HCT116 (cell line): ENCODE measurements at regions not wholly inside any gene's neighbourhood (a gene's known extent, or its start where the extent isn't known, plus 50 kb on each side); places are given as distances from the start of the nearest gene placed in this dataset.

Experiments
- ATAC-seq: fragments of 200-7000 bp; cut with Tn5 transposase; 2 replicates; pipeline ENCODE4 v1.9.1; 2020; ENCODE audit warnings: mild to moderate bottlenecking, moderate library complexity
- BruUV-seq: library from RNA; stranded (reverse); fragments of 400-500 nt; replicated peaks from 2 replicates; lab custom pipeline; 2021; lab: Mats Ljungman, UMichigan
- CTCF ChIA-PET: fragments of 300-600 bp; sonication (Branson Sonifier 250); formaldehyde crosslinking; loops from one replicate; lab custom pipeline; 2021; ENCODE audit warnings: antibody characterized with exemption; lab: Charles Lee
- POLR2A ChIA-PET: fragments of 300-600, 350-600 bp; sonication (Branson Sonifier 250); formaldehyde crosslinking; loops from one replicate; lab custom pipeline; 2021; ENCODE audit warnings: antibody characterized with exemption; lab: Charles Lee
- RAD21 ChIA-PET, 2 experiments: fragments of 300-600 bp; sonication (Branson Sonifier 250); formaldehyde crosslinking; loops; one replicate each; lab custom pipeline; 2023; ENCODE audit warnings: low total read pairs in 2 of 2; ENCODE audit not compliant: uncharacterized antibody in 2 of 2, unreplicated experiment in 2 of 2, low non-redundant PET in 1 of 2; lab: Charles Lee
- DNase-seq: peaks from one replicate; pipeline ENCODE4 v3.0.0-alpha.2; 2010; ENCODE audit warnings: low read depth, low spot score
- H2AFZ ChIP-seq: fragments of 200-600 bp; shearing (Covaris generic), sonication (generic); 2 replicates; pipeline ENCODE4 v1.6.1; 2017; ENCODE audit warnings: low read depth, mixed run types, mixed read lengths, antibody characterized with exemption, low read length; ENCODE audit not compliant: poor library complexity, severe bottlenecking
- H3K27ac ChIP-seq: 2 replicates; pipeline ENCODE4 v1.5.1; 2012; ENCODE audit warnings: low read depth, low read length
- H3K27me3 ChIP-seq: fragments of 200-600 bp; sonication (generic); 2 replicates; pipeline ENCODE4 v1.6.1; 2016; ENCODE audit warnings: mixed run types, low read length, mixed read lengths; ENCODE audit not compliant: insufficient read depth
- H3K36me3 ChIP-seq, 2 experiments: fragments of 200-500 bp in 1 of 2; fragments of 200-600 bp in 1 of 2; sonication (Bioruptor generic) in 1 of 2; sonication (generic) in 1 of 2; 2 replicates each; pipeline versions ENCODE4 v1.5.1 to v1.6.1; 2014 to 2016; ENCODE audit warnings: low read length in 2 of 2, inconsistent platforms in 1 of 2, mixed read lengths in 1 of 2, mixed run types in 1 of 2; ENCODE audit not compliant: insufficient read depth in 2 of 2, control insufficient read depth in 1 of 2
- H3K4me1 ChIP-seq, 2 experiments: fragments of 200-600 bp in 1 of 2; sonication (generic) in 1 of 2; 2 replicates each; pipeline versions ENCODE4 v1.5.1 to v1.6.1; 2012 to 2017; ENCODE audit warnings: low read length in 2 of 2, inconsistent platforms in 1 of 2, mild to moderate bottlenecking in 1 of 2, mixed read lengths in 1 of 2, mixed run types in 1 of 2, moderate library complexity in 1 of 2; ENCODE audit not compliant: insufficient read depth in 2 of 2, control insufficient read depth in 1 of 2
- H3K4me2 ChIP-seq: fragments of 200-600 bp; sonication (generic); 2 replicates; pipeline ENCODE4 v1.6.1; 2017; ENCODE audit warnings: mixed run types, low read length, mixed read lengths
- H3K4me3 ChIP-seq, 2 experiments: fragments of 200-600 bp in 1 of 2; sonication (generic) in 1 of 2; replicated peaks in 1 of 2; 2 replicates each; pipeline ENCODE4 v1.5.1; 2011 to 2016; ENCODE audit warnings: low read length in 2 of 2, control low read depth in 1 of 2, low read depth in 1 of 2, mild to moderate bottlenecking in 1 of 2, mixed read lengths in 1 of 2, mixed run types in 1 of 2
- H3K79me2 ChIP-seq: fragments of 200-600 bp; sonication (generic); 2 replicates; pipeline ENCODE4 v1.6.1; 2017; ENCODE audit warnings: mild to moderate bottlenecking, mixed run types, low read length, moderate library complexity, mixed read lengths; ENCODE audit not compliant: insufficient read depth
- H3K9ac ChIP-seq: fragments of 200-600 bp; sonication (generic); 2 replicates; pipeline ENCODE4 v1.6.1; 2016; ENCODE audit warnings: low read length, mixed read lengths
- H3K9me2 ChIP-seq: fragments of 200-600 bp; sonication (generic), shearing (Covaris generic); 2 replicates; pipeline ENCODE4 v1.6.1; 2017; ENCODE audit warnings: mixed run types, mild to moderate bottlenecking, moderate library complexity; ENCODE audit not compliant: insufficient read depth
- H3K9me3 ChIP-seq, 2 experiments: fragments of 200-500 bp in 1 of 2; fragments of 200-600 bp in 1 of 2; sonication (Bioruptor generic) in 1 of 2; sonication (generic) in 1 of 2; 2 replicates each; pipeline ENCODE4 v1.6.1; 2014 to 2017; ENCODE audit warnings: low read length in 2 of 2, mixed read lengths in 2 of 2, inconsistent platforms in 1 of 2, low read depth in 1 of 2, mild to moderate bottlenecking in 1 of 2, mixed run types in 1 of 2, moderate library complexity in 1 of 2; ENCODE audit not compliant: control insufficient read depth in 1 of 2, insufficient read depth in 1 of 2
- H4K20me1 ChIP-seq: fragments of 200-600 bp; sonication (generic), shearing (Covaris generic); 2 replicates; pipeline ENCODE4 v1.6.1; 2017; ENCODE audit warnings: mixed run types, mild to moderate bottlenecking, moderate library complexity; ENCODE audit not compliant: insufficient read depth
- ATF3 ChIP-seq: IDR thresholded peaks from 2 replicates; pipeline ENCODE4 v1.6.1; 2012
- CBX3 ChIP-seq: IDR thresholded peaks from 2 replicates; pipeline ENCODE4 v1.6.1; 2012; ENCODE audit warnings: low read depth
- CTCF ChIP-seq, 3 experiments: fragments of 200-600 bp in 1 of 3; sonication (generic) in 1 of 3; IDR thresholded peaks in 2 of 3; conservative IDR thresholded peaks in 1 of 3; 2 replicates each; pipeline ENCODE4 v1.5.1; 2012 to 2017; ENCODE audit warnings: low read depth in 2 of 3, low read length in 2 of 3, antibody characterized with exemption in 1 of 3, borderline replicate concordance in 1 of 3, control low read depth in 1 of 3, mild to moderate bottlenecking in 1 of 3, mixed read lengths in 1 of 3, mixed run types in 1 of 3, moderate library complexity in 1 of 3; ENCODE audit not compliant: insufficient read depth in 1 of 3
- EGR1 ChIP-seq: IDR thresholded peaks from 2 replicates; pipeline ENCODE4 v1.6.1; 2012; ENCODE audit warnings: low read depth
- ELF1 ChIP-seq: IDR thresholded peaks from 2 replicates; pipeline ENCODE4 v1.6.1; 2012; ENCODE audit warnings: low read depth, borderline replicate concordance
- EZH2 ChIP-seq: fragments of 200-600 bp; sonication (generic); IDR thresholded peaks from 2 replicates; pipeline ENCODE4 v1.6.1; 2017; ENCODE audit warnings: antibody characterized with exemption, mixed run types
- EZH2phosphoT487 ChIP-seq: fragments of 200-600 bp; IDR thresholded peaks from 2 replicates; pipeline ENCODE4 v1.6.1; 2018; ENCODE audit warnings: antibody characterized with exemption, borderline replicate concordance
- FOSL1 ChIP-seq: IDR thresholded peaks from 2 replicates; pipeline ENCODE4 v1.6.1; 2012; ENCODE audit warnings: low read depth
- MAX ChIP-seq: IDR thresholded peaks from 2 replicates; pipeline ENCODE4 v1.6.1; 2012
- POLR2A ChIP-seq: IDR thresholded peaks from 2 replicates; pipeline ENCODE4 v1.7.0; 2011; ENCODE audit warnings: borderline replicate concordance; ENCODE audit not compliant: insufficient read depth, insufficient read length; ENCODE audit errors: extremely low read depth
- POLR2AphosphoS5 ChIP-seq: IDR thresholded peaks from 2 replicates; pipeline ENCODE4 v1.6.1; 2011; ENCODE audit warnings: mild to moderate bottlenecking, low read depth, low read length, moderate library complexity
- RAD21 ChIP-seq: IDR thresholded peaks from 2 replicates; pipeline ENCODE4 v1.6.1; 2012; ENCODE audit warnings: low read depth, mild to moderate bottlenecking
- SIN3A ChIP-seq: IDR thresholded peaks from 2 replicates; pipeline ENCODE4 v1.6.1; 2012; ENCODE audit warnings: low read depth
- SP1 ChIP-seq: IDR thresholded peaks from 2 replicates; pipeline ENCODE4 v1.6.1; 2012; ENCODE audit warnings: low read depth
- TCF7L2 ChIP-seq: IDR thresholded peaks from 2 replicates; pipeline ENCODE4 v1.7.0; 2011; ENCODE audit warnings: borderline replicate concordance, inconsistent platforms; ENCODE audit not compliant: insufficient read depth, insufficient read length; ENCODE audit errors: extremely low read depth
- ZFX ChIP-seq: fragments of 450-650 bp; IDR thresholded peaks from 2 replicates; pipeline ENCODE4 v1.6.1; 2017
- ZNF274 ChIP-seq: fragments of 200-500 bp; sonication (Bioruptor generic); IDR thresholded peaks from 2 replicates; pipeline ENCODE4 v1.6.1; 2014; ENCODE audit warnings: mild to moderate bottlenecking, low read depth, low read length, inconsistent platforms
- intact Hi-C: fragments of 100-400 bp; cut with micrococcal nuclease; formaldehyde crosslinking; loops from 2 replicates; pipeline ENCODE4 v1.10.0; 2022

GRCh38 chr15:95290176-95290974 lies 1040.1 kb upstream of the NR2F2 start:
- H3K4me1 ChIP-seq, result no peaks in the 10 kb centered on the region
- no peak overlapping the region for H3K9ac ChIP-seq
- BruUV-seq, result no TSS peak
- H3K4me2 ChIP-seq, result no peak overlapping the region
- DNase-seq (no peak), ATAC-seq (no peak)
- no peaks in the 10 kb centered on the region for H3K27me3 ChIP-seq
- H4K20me1 ChIP-seq, result no peaks in the 10 kb centered on the region
- CTCF ChIA-PET, result interaction anchor here (0.7 kb wide), 2 partner anchors 180 to 936 kb away, joined by 3 to 4 read pairs; no protein-coding TSS in a partner anchor
- POLR2A ChIA-PET, result no interaction called here
- no peaks in the 10 kb centered on the region for H3K9me2 ChIP-seq
- no peak overlapping the region for H3K4me3 ChIP-seq
- RAD21 ChIA-PET, result interaction anchor here in 1 of 2 experiments (0.7 kb wide), 2 partner anchors 93 to 619 kb away, joined by 3 to 4 read pairs; no protein-coding TSS in a partner anchor
- no peak overlapping the region for H3K27ac ChIP-seq
- no peaks in the 10 kb centered on the region for H3K79me2 ChIP-seq
- H3K9me3 ChIP-seq, result no peaks in the 10 kb centered on the region
- H3K36me3 ChIP-seq, result no peaks in the 10 kb centered on the region
- TF ChIP-seq ELF1 (no peak), EZH2phosphoT487 (no peak), ZFX (no peak), SP1 (no peak), CBX3 (no peak), EGR1 (no peak), POLR2AphosphoS5 (no peak), EZH2 (no peak), TCF7L2 (no peak), POLR2A (no peak), RAD21 (no peak), CTCF (IDR thresholded peaks at IDR 0.05 in 2 of 3, conservative IDR thresholded peaks at IDR 0.05 in 1 of 3; ENCODE audit: borderline replicate concordance in 1 of 3, insufficient read depth in 1 of 3, low read depth in 2 of 3, low read length in 2 of 3) (no peak), SIN3A (no peak), ZNF274 (no peak), FOSL1 (no peak), ATF3 (no peak), MAX (no peak)
- TF ChIP-seq, all 23 proteins: peak for 0
- no peak overlapping the region for H2AFZ ChIP-seq
- intact Hi-C loops, result loop anchor here (2.0 to 10.0 kb wide), 3 partner anchors 620 to 878 kb away; no protein-coding TSS in a partner anchor
